HEK293 (cell line): ENCODE measurements at regions not wholly inside any gene's neighbourhood (a gene's known extent, or its start where the extent isn't known, plus 50 kb on each side); places are given as distances from the start of the nearest gene placed in this dataset.
A peak's percentile ranks its signal among the peaks of the same experiment; 100 is the strongest.

ENCODE experiments used
- CTCF ChIA-PET: fragments of 350-600 bp; formaldehyde crosslinking; extraction: SDS; loops from one replicate; lab custom pipeline; 2021; ENCODE audit warnings: antibody characterized with exemption; lab: Yijun Ruan, JAX
- POLR2A ChIA-PET: fragments of 300-600 bp; formaldehyde crosslinking; extraction: SDS; loops from one replicate; lab custom pipeline; 2020; ENCODE audit warnings: antibody characterized with exemption, inconsistent platforms; lab: Yijun Ruan, JAX
- H3K27ac ChIP-seq: fragments of 200-500 bp; sonication (Bioruptor generic); 2 replicates; pipeline ENCODE4 v1.5.1; 2014; ENCODE audit warnings: low read depth, low read length, control low read depth, inconsistent platforms; ENCODE audit errors: extremely low read depth
- H3K36me3 ChIP-seq, 2 experiments: fragments of 200-500 bp in 1 of 2; sonication (Bioruptor generic) in 1 of 2; 1 replicate in 1 of 2; 2 replicates in 1 of 2; pipeline ENCODE4 v1.5.1; 2014 to 2017; ENCODE audit warnings: inconsistent platforms in 2 of 2, low read length in 2 of 2; ENCODE audit not compliant: control insufficient read depth in 2 of 2, insufficient read depth in 1 of 2
- H3K4me1 ChIP-seq: fragments of 200-500 bp; sonication (Bioruptor generic); 2 replicates; pipeline ENCODE4 v1.5.1; 2014; ENCODE audit warnings: mild to moderate bottlenecking, low read length, inconsistent platforms; ENCODE audit not compliant: control insufficient read depth, insufficient read depth
- H3K4me3 ChIP-seq: 2 replicates; pipeline ENCODE4 v1.5.1; 2011; ENCODE audit warnings: low read depth, mild to moderate bottlenecking, control low read depth, low read length, moderate library complexity
- H3K9me3 ChIP-seq: fragments of 200-500 bp; sonication (Bioruptor generic); 2 replicates; pipeline ENCODE4 v1.5.1; 2014; ENCODE audit warnings: low read depth, low read length, inconsistent platforms; ENCODE audit not compliant: control insufficient read depth, insufficient read depth
- BCL11B ChIP-seq: fragments of 450-650 bp; formaldehyde crosslinking; IDR thresholded peaks from 2 replicates; pipeline ENCODE4 v1.5.1; 2016; ENCODE audit warnings: low read depth, missing biosample characterization, missing genetic modification characterization
- EGR2 ChIP-seq: fragments of 450-650 bp; formaldehyde crosslinking; IDR thresholded peaks from 2 replicates; pipeline ENCODE4 v1.5.1; 2016; ENCODE audit warnings: low read depth, missing biosample characterization, missing genetic modification characterization
- KLF16 ChIP-seq: fragments of 450-650 bp; formaldehyde crosslinking; IDR thresholded peaks from 2 replicates; pipeline ENCODE4 v1.5.1; 2017; ENCODE audit warnings: missing biosample characterization, missing genetic modification characterization
- OSR2 ChIP-seq: fragments of 450-650 bp; formaldehyde crosslinking; IDR thresholded peaks from 2 replicates; pipeline ENCODE4 v1.5.1; 2016; ENCODE audit warnings: missing biosample characterization, missing genetic modification characterization
- ZBTB20 ChIP-seq: fragments of 450-650 bp; formaldehyde crosslinking; IDR thresholded peaks from 2 replicates; pipeline ENCODE4 v1.5.1; 2016; ENCODE audit warnings: missing biosample characterization, missing genetic modification characterization
- ZIC2 ChIP-seq: fragments of 450-650 bp; formaldehyde crosslinking; IDR thresholded peaks from 2 replicates; pipeline ENCODE4 v1.5.1; 2016; ENCODE audit warnings: missing biosample characterization, missing genetic modification characterization
- ZNF175 ChIP-seq: fragments of 450-650 bp; formaldehyde crosslinking; IDR thresholded peaks from 2 replicates; pipeline ENCODE4 v1.5.1; 2016; ENCODE audit warnings: missing biosample characterization, missing genetic modification characterization
- ZNF585B ChIP-seq: fragments of 450-650 bp; formaldehyde crosslinking; IDR thresholded peaks from 2 replicates; pipeline ENCODE4 v1.5.1; 2016; ENCODE audit warnings: missing biosample characterization, missing genetic modification characterization
- ZNF629 ChIP-seq: fragments of 450-650 bp; formaldehyde crosslinking; IDR thresholded peaks from 2 replicates; pipeline ENCODE4 v1.5.1; 2017; ENCODE audit warnings: missing biosample characterization, missing genetic modification characterization
- ZNF664 ChIP-seq: fragments of 450-650 bp; formaldehyde crosslinking; IDR thresholded peaks from 2 replicates; pipeline ENCODE4 v1.5.1; 2016; ENCODE audit warnings: missing biosample characterization, missing genetic modification characterization
- ZNF707 ChIP-seq: fragments of 450-650 bp; formaldehyde crosslinking; IDR thresholded peaks from 2 replicates; pipeline ENCODE4 v1.5.1; 2016; ENCODE audit warnings: missing biosample characterization, missing genetic modification characterization
- ZNF747 ChIP-seq: fragments of 450-650 bp; formaldehyde crosslinking; IDR thresholded peaks from 2 replicates; pipeline ENCODE4 v1.5.1; 2016; ENCODE audit warnings: missing biosample characterization, missing genetic modification characterization
- TF ChIP-seq, protein P1 (sequence below): fragments of 450-650 bp; formaldehyde crosslinking; IDR thresholded peaks from 2 replicates; pipeline ENCODE4 v1.5.1; 2016; ENCODE audit warnings: missing biosample characterization, missing genetic modification characterization
- TF ChIP-seq, protein P2 (sequence below): fragments of 450-650 bp; formaldehyde crosslinking; IDR thresholded peaks from 2 replicates; pipeline ENCODE4 v1.5.1; 2016; ENCODE audit warnings: missing biosample characterization, missing genetic modification characterization
- TF ChIP-seq, protein P3 (sequence below): fragments of 450-650 bp; formaldehyde crosslinking; IDR thresholded peaks from 2 replicates; pipeline ENCODE4; 2016; ENCODE audit warnings: missing biosample characterization, missing genetic modification characterization
- TF ChIP-seq, protein P4 (sequence below): fragments of 450-650 bp; formaldehyde crosslinking; IDR thresholded peaks from 2 replicates; pipeline ENCODE4 v1.5.1; 2016; ENCODE audit warnings: missing biosample characterization, missing genetic modification characterization, borderline replicate concordance
- TF ChIP-seq, protein P5 (sequence below): fragments of 450-650 bp; formaldehyde crosslinking; IDR thresholded peaks from 2 replicates; pipeline ENCODE4 v1.5.1; 2016; ENCODE audit warnings: missing biosample characterization, missing genetic modification characterization

DNA sequence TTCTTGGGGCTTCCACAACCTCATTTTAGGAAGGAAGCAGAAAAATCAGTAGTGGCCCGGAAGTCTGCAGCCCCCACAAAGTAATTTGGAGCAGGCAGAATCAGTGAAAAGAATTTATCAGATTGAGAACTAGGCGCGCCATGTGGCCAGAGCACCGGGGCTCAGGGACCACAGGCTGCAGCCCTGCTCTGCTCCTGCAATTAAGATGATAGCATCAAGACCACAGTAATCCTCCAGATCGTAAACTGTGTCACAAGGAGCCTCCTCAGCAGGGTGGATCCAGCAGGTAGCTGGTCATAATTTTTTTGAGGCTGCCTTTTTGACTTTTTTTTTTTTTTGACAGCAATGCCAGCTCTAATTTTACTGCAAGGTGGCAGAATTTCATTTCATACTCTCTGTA is 209.0 kb upstream of the ZMIZ1 start:
- ChIA-PET POLR2A (no interaction called here), CTCF (no interaction called here)
- Histone ChIP-seq H3K9me3 (no peaks in the 10 kb centered on the region), H3K4me1 (no peaks in the 10 kb centered on the region)
- no peak for TF ChIP-seq ZNF707
- TF ChIP-seq OSR2 (tag by site-specific recombination) = peak; percentile 73
- TF ChIP-seq ZIC2 (tag by site-specific recombination) = peak; percentile 49; the same call in 1 of the 2 replicates
- TF ChIP-seq, all 188 proteins: peak for 2
- Histone ChIP-seq H3K36me3 (no peaks in the 10 kb centered on the region), H3K27ac (no peak overlapping the region), H3K4me3 (no peak overlapping the region)

DNA sequence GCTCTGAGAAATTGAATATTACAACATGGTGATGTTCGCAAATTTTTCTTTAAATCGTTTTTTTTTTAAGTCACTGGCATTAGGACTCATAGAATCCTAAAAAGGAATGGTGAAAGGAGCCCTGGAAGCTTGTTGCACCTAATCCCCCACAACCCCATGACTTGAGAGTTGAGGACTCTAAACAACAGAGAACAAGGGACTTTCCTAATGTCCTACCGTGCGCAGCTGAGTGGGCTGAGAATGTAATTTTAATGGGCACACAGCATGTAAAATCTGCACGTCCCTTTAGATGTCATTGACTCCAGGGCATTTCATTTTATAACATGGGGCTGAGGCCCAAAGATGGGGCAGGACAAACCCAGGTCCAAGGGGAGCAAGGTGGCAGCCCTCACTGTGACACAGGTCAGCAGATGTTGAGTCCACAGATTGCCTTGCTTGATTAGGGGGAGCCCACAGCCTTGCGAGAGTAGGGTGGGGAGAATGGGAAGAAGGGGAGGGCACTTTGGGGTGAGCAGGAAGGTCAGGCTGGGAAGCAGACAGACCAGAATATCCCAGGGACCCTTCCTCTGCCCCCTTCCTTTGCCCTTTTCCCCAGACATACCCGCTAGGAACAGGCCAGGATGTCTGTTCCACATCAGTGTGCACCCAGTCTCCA is 208.4 kb upstream of the ZMIZ1 start:
- Histone ChIP-seq H3K27ac (no peak overlapping the region), H3K4me3 (no peak overlapping the region), H3K9me3 (no peaks in the 10 kb centered on the region), H3K36me3 (no peaks in the 10 kb centered on the region), H3K4me1 (no peaks in the 10 kb centered on the region)
- POLR2A ChIA-PET = no interaction called here
- CTCF ChIA-PET = no interaction called here
- TF ChIP-seq ZIC2 (tag by site-specific recombination) = peak; percentile 66
- TF ChIP-seq EGR2 (tag by site-specific recombination) = no peak
- TF ChIP-seq ZNF664 (tag by site-specific recombination) = no peak
- TF ChIP-seq, protein P1, sequence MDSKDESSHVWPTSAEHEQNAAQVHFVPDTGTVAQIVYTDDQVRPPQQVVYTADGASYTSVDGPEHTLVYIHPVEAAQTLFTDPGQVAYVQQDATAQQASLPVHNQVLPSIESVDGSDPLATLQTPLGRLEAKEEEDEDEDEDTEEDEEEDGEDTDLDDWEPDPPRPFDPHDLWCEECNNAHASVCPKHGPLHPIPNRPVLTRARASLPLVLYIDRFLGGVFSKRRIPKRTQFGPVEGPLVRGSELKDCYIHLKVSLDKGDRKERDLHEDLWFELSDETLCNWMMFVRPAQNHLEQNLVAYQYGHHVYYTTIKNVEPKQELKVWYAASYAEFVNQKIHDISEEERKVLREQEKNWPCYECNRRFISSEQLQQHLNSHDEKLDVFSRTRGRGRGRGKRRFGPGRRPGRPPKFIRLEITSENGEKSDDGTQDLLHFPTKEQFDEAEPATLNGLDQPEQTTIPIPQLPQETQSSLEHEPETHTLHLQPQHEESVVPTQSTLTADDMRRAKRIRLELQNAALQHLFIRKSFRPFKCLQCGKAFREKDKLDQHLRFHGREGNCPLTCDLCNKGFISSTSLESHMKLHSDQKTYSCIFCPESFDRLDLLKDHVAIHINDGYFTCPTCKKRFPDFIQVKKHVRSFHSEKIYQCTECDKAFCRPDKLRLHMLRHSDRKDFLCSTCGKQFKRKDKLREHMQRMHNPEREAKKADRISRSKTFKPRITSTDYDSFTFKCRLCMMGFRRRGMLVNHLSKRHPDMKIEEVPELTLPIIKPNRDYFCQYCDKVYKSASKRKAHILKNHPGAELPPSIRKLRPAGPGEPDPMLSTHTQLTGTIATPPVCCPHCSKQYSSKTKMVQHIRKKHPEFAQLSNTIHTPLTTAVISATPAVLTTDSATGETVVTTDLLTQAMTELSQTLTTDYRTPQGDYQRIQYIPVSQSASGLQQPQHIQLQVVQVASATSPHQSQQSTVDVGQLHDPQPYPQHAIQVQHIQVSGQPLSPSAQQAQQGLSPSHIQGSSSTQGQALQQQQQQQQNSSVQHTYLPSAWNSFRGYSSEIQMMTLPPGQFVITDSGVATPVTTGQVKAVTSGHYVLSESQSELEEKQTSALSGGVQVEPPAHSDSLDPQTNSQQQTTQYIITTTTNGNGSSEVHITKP (tag by site-specific recombination) = no peak

DNA sequence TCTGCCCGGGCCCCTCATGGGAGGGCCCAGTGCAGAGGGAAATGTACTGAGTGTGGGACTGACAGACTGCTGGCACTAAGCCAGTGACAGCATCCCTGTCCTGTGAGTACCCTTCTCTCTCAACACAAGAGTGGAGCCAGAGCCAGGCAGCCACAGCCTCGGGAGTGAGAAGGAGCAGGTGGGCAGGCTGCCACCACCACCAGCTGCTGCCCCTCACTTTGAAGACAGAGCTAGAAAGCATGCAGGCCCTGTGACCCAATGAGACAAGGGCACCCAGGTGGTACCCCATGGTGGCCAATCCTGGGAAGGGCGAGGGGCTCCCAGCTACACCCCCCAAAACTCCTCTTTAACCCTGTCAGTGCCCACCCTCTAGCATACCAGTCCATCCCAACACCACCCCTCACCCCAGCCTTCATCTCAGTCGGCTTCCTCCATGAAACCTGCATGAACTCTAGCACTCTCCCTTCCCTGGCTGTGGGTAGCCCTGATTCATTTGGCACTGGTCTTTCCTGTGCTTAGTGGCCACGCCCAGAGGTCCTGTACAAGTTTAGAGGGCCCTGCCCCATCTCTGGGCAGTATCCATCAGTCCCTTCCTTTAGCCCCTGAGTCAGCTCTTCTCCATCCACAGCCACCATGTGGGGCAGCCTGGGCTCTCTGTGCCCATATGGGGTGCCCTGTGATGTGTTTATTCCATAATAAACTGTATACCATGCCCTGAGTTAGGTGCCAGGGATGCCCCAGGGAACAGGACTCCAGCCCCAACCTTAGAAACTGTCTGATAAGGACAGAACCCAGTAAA is 207.0 kb upstream of the ZMIZ1 start:
- Histone ChIP-seq H3K27ac (no peak overlapping the region), H3K36me3 (no peaks in the 10 kb centered on the region), H3K9me3 (no peaks in the 10 kb centered on the region), H3K4me3 (no peak overlapping the region), H3K4me1 (no peaks in the 10 kb centered on the region)
- ChIA-PET CTCF (interaction anchor here (0.6 kb wide), 2 partner anchors 8 to 59 kb away, joined by 3 read pairs; no protein-coding TSS in a partner anchor), POLR2A (no interaction called here)
- TF ChIP-seq ZNF747 (no peak), ZBTB20 (peak; percentile 38; the same call in 1 of the 2 replicates)

DNA sequence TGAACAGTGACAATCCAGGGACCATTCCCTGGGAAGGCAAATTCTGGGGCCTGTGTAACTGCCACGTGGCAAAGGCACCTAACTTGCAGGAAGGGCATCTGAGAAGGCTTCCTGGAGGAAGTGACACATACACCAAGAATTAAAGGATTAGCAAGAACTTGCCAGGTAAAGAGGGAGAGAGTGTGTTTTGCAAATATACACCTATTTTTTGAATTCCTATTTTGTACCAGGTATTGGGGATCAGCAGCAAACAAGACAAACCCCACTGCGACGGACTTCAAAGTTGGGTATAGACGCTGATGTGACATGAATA is 206.5 kb upstream of the ZMIZ1 start:
- no peaks in the 10 kb centered on the region for H3K36me3 ChIP-seq
- POLR2A ChIA-PET = no interaction called here
- no peaks in the 10 kb centered on the region for H3K4me1 ChIP-seq
- no peaks in the 10 kb centered on the region for H3K9me3 ChIP-seq
- no peak overlapping the region for H3K4me3 ChIP-seq
- CTCF ChIA-PET = no interaction called here
- no peak overlapping the region for H3K27ac ChIP-seq
- TF ChIP-seq ZNF585B (tag by site-specific recombination) = no peak
- TF ChIP-seq, protein P2, sequence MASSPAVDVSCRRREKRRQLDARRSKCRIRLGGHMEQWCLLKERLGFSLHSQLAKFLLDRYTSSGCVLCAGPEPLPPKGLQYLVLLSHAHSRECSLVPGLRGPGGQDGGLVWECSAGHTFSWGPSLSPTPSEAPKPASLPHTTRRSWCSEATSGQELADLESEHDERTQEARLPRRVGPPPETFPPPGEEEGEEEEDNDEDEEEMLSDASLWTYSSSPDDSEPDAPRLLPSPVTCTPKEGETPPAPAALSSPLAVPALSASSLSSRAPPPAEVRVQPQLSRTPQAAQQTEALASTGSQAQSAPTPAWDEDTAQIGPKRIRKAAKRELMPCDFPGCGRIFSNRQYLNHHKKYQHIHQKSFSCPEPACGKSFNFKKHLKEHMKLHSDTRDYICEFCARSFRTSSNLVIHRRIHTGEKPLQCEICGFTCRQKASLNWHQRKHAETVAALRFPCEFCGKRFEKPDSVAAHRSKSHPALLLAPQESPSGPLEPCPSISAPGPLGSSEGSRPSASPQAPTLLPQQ (tag by site-specific recombination) = no peak
- no peak for TF ChIP-seq ZNF175
- TF ChIP-seq, protein P3, sequence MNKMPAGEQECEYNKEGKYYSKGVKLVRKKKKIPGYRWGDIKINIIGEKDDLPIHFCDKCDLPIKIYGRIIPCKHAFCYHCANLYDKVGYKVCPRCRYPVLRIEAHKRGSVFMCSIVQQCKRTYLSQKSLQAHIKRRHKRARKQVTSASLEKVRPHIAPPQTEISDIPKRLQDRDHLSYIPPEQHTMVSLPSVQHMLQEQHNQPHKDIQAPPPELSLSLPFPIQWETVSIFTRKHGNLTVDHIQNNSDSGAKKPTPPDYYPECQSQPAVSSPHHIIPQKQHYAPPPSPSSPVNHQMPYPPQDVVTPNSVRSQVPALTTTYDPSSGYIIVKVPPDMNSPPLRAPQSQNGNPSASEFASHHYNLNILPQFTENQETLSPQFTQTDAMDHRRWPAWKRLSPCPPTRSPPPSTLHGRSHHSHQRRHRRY (tag by site-specific recombination) = no peak
- no peak for TF ChIP-seq ZNF707
- no peak for TF ChIP-seq BCL11B (tag by site-specific recombination)
- TF ChIP-seq ZNF629 (tag by site-specific recombination) = no peak
- TF ChIP-seq, protein P4, sequence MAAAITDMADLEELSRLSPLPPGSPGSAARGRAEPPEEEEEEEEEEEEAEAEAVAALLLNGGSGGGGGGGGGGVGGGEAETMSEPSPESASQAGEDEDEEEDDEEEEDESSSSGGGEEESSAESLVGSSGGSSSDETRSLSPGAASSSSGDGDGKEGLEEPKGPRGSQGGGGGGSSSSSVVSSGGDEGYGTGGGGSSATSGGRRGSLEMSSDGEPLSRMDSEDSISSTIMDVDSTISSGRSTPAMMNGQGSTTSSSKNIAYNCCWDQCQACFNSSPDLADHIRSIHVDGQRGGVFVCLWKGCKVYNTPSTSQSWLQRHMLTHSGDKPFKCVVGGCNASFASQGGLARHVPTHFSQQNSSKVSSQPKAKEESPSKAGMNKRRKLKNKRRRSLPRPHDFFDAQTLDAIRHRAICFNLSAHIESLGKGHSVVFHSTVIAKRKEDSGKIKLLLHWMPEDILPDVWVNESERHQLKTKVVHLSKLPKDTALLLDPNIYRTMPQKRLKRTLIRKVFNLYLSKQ = no peak
- TF ChIP-seq, protein P5, sequence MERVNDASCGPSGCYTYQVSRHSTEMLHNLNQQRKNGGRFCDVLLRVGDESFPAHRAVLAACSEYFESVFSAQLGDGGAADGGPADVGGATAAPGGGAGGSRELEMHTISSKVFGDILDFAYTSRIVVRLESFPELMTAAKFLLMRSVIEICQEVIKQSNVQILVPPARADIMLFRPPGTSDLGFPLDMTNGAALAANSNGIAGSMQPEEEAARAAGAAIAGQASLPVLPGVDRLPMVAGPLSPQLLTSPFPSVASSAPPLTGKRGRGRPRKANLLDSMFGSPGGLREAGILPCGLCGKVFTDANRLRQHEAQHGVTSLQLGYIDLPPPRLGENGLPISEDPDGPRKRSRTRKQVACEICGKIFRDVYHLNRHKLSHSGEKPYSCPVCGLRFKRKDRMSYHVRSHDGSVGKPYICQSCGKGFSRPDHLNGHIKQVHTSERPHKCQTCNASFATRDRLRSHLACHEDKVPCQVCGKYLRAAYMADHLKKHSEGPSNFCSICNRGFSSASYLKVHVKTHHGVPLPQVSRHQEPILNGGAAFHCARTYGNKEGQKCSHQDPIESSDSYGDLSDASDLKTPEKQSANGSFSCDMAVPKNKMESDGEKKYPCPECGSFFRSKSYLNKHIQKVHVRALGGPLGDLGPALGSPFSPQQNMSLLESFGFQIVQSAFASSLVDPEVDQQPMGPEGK (tag by site-specific recombination) = no peak
- TF ChIP-seq KLF16 (tag by site-specific recombination) = no peak
